ENCODE measurements at regions not wholly inside any gene's neighbourhood (a gene's known extent, or its start where the extent isn't known, plus 50 kb on each side); places are given as distances from the start of the nearest gene placed in this dataset.

- TF ChIP-seq, protein P1, sequence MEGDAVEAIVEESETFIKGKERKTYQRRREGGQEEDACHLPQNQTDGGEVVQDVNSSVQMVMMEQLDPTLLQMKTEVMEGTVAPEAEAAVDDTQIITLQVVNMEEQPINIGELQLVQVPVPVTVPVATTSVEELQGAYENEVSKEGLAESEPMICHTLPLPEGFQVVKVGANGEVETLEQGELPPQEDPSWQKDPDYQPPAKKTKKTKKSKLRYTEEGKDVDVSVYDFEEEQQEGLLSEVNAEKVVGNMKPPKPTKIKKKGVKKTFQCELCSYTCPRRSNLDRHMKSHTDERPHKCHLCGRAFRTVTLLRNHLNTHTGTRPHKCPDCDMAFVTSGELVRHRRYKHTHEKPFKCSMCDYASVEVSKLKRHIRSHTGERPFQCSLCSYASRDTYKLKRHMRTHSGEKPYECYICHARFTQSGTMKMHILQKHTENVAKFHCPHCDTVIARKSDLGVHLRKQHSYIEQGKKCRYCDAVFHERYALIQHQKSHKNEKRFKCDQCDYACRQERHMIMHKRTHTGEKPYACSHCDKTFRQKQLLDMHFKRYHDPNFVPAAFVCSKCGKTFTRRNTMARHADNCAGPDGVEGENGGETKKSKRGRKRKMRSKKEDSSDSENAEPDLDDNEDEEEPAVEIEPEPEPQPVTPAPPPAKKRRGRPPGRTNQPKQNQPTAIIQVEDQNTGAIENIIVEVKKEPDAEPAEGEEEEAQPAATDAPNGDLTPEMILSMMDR (IDR thresholded peaks at IDR 0.05), result no peak
- TF ChIP-seq POLR2A (IDR thresholded peaks at IDR 0.05), result no peak
Measured at GRCh38 chr1:232247669-232248068, 382.3 kb downstream of the SIPA1L2 start.

Measured in Peyer's patch (tissue), 4 donors.